Effector memory CD8-positive, alpha-beta T cell (primary cell): ENCODE measurements at regions not wholly inside any gene's neighbourhood (a gene's known extent, or its start where the extent isn't known, plus 50 kb on each side); places are given as distances from the start of the nearest gene placed in this dataset.

Experiments used
- ATAC-seq: fragments of 150-1000 bp; cut with Tn5 transposase; replicated peaks from 2 replicates; pipeline ENCODE4 v1.10.0; 2021; ENCODE audit warnings: mild to moderate bottlenecking, moderate library complexity
- DNase-seq, 3 experiments: peaks; one replicate each; pipeline ENCODE4 v3.0.0; 2021
- H3K27ac Mint-ChIP-seq, 2 donors: one replicate each; pipeline ENCODE4 v1.8.0; 2022; ENCODE audit warnings: mild to moderate bottlenecking in 2 of 2, mixed read lengths in 2 of 2, moderate library complexity in 2 of 2
- H3K27me3 Mint-ChIP-seq, 2 donors: one replicate each; pipeline ENCODE4 v1.8.0; 2022; ENCODE audit warnings: mixed read lengths in 2 of 2
- H3K36me3 Mint-ChIP-seq: one replicate; pipeline ENCODE4 v1.8.0; 2022; ENCODE audit warnings: mild to moderate bottlenecking, moderate library complexity, mixed read lengths; ENCODE audit not compliant: insufficient read depth
- H3K4me1 Mint-ChIP-seq, 2 donors: one replicate each; pipeline ENCODE4 v1.8.0; 2022; ENCODE audit warnings: low read depth in 2 of 2, mixed read lengths in 2 of 2
- H3K4me3 Mint-ChIP-seq, 2 donors: one replicate each; pipeline ENCODE4 v1.8.0; 2022; ENCODE audit warnings: mild to moderate bottlenecking in 2 of 2, mixed read lengths in 2 of 2, moderate library complexity in 2 of 2
- H3K9me3 Mint-ChIP-seq, 2 donors: one replicate each; pipeline ENCODE4 v1.8.0; 2022; ENCODE audit warnings: mixed read lengths in 2 of 2

- peak overlapping the region in 1 of 2 donors; percentile 25 for H3K4me3 Mint-ChIP-seq
- H3K9me3 Mint-ChIP-seq = no peaks in the 10 kb centered on the region
- DNase-seq = no peak
- H3K27ac Mint-ChIP-seq = peak overlapping the region; percentile 38 to 61
- H3K27me3 Mint-ChIP-seq = no peaks in the 10 kb centered on the region
- H3K36me3 Mint-ChIP-seq = no peaks in the 10 kb centered on the region
- ATAC-seq = peak; percentile 39
- peaks cover 11 to 13% of the 10 kb centered on the region in 2 donors for H3K4me1 Mint-ChIP-seq
Observed at GRCh38 chr6:139580592-139581484, 206.4 kb upstream of the CITED2 start.

- H3K9me3 Mint-ChIP-seq = no peaks in the 10 kb centered on the region
- no peak overlapping the region for H3K4me3 Mint-ChIP-seq
- H3K27me3 Mint-ChIP-seq = no peaks in the 10 kb centered on the region
- H3K4me1 Mint-ChIP-seq = peaks cover 13 to 16% of the 10 kb centered on the region in 2 donors
- no peaks in the 10 kb centered on the region for H3K36me3 Mint-ChIP-seq
- no peak for ATAC-seq
- peak overlapping the region in 1 of 2 donors; percentile 35 for H3K27ac Mint-ChIP-seq
- no peak for DNase-seq
Observed at GRCh38 chr6:139577763-139578604, 203.5 kb upstream of the CITED2 start.

- Mint-ChIP-seq H3K36me3 (no peaks in the 10 kb centered on the region), H3K4me3 (no peak overlapping the region), H3K9me3 (no peaks in the 10 kb centered on the region), H3K27ac (peak overlapping the region in 1 of 2 donors; percentile 35), H3K27me3 (no peaks in the 10 kb centered on the region), H3K4me1 (peaks cover 13 to 16% of the 10 kb centered on the region in 2 donors)
- ATAC-seq = no peak
- no peak for DNase-seq
Observed at GRCh38 chr6:139577124-139577762, 202.8 kb upstream of the CITED2 start.

- Mint-ChIP-seq H3K4me3 (no peak overlapping the region), H3K27ac (no peak overlapping the region), H3K9me3 (no peaks in the 10 kb centered on the region), H3K4me1 (peaks cover 0 to 4% of the 10 kb centered on the region in 2 donors), H3K27me3 (no peaks in the 10 kb centered on the region), H3K36me3 (no peaks in the 10 kb centered on the region)
- ATAC-seq = no peak
- DNase-seq = no peak
Observed at GRCh38 chr6:139572001-139572400, 197.6 kb upstream of the CITED2 start.

- no peaks in the 10 kb centered on the region for H3K9me3 Mint-ChIP-seq
- H3K27me3 Mint-ChIP-seq = no peaks in the 10 kb centered on the region
- H3K4me1 Mint-ChIP-seq = peaks cover 0 to 4% of the 10 kb centered on the region in 2 donors
- H3K36me3 Mint-ChIP-seq = no peaks in the 10 kb centered on the region
- H3K4me3 Mint-ChIP-seq = no peak overlapping the region
- peak overlapping the region; percentile 23 to 51 for H3K27ac Mint-ChIP-seq
- DNase-seq (no peak), ATAC-seq (no peak)
Observed at GRCh38 chr6:139570166-139570565, 195.7 kb upstream of the CITED2 start.

- Mint-ChIP-seq H3K4me3 (no peak overlapping the region), H3K4me1 (peaks cover 0 to 4% of the 10 kb centered on the region in 2 donors), H3K27me3 (no peaks in the 10 kb centered on the region), H3K27ac (no peak overlapping the region), H3K9me3 (no peaks in the 10 kb centered on the region), H3K36me3 (no peaks in the 10 kb centered on the region)
- no peak for DNase-seq
- ATAC-seq = no peak
Observed at GRCh38 chr6:139569566-139569965, 195.1 kb upstream of the CITED2 start.

GRCh38 chr6:139568956-139569538, 194.6 kb upstream of the CITED2 start:
- Mint-ChIP-seq H3K27me3 (no peaks in the 10 kb centered on the region), H3K36me3 (no peaks in the 10 kb centered on the region)
- no peak for DNase-seq

GRCh38 chr6:139568151-139568955, 193.9 kb upstream of the CITED2 start:
- Mint-ChIP-seq H3K4me3 (no peak overlapping the region), H3K4me1 (peaks cover 0 to 2% of the 10 kb centered on the region in 2 donors), H3K36me3 (no peaks in the 10 kb centered on the region), H3K9me3 (no peaks in the 10 kb centered on the region), H3K27me3 (no peaks in the 10 kb centered on the region), H3K27ac (no peak overlapping the region)
- ATAC-seq (no peak), DNase-seq (no peak)

More at GRCh38 chr6:139568956-139569538, 194.6 kb upstream of the CITED2 start:
- H3K4me1 Mint-ChIP-seq = peaks cover 2 to 4% of the 10 kb centered on the region in 2 donors
- no peaks in the 10 kb centered on the region for H3K9me3 Mint-ChIP-seq
- H3K4me3 Mint-ChIP-seq = no peak overlapping the region
- ATAC-seq = no peak
- no peak overlapping the region for H3K27ac Mint-ChIP-seq

GRCh38 chr6:139567095-139567494, 192.6 kb upstream of the CITED2 start:
- no peaks in the 10 kb centered on the region for H3K27me3 Mint-ChIP-seq
- peaks cover 0 to 2% of the 10 kb centered on the region in 2 donors for H3K4me1 Mint-ChIP-seq
- no peak for ATAC-seq
- H3K36me3 Mint-ChIP-seq = no peaks in the 10 kb centered on the region
- H3K4me3 Mint-ChIP-seq = no peak overlapping the region
- H3K27ac Mint-ChIP-seq = no peak overlapping the region
- H3K9me3 Mint-ChIP-seq = no peaks in the 10 kb centered on the region
- no peak for DNase-seq

GRCh38 chr6:139565591-139565990, 191.1 kb upstream of the CITED2 start:
- Mint-ChIP-seq H3K27ac (peak overlapping the region in 1 of 2 donors; percentile 35), H3K27me3 (no peaks in the 10 kb centered on the region), H3K4me3 (no peak overlapping the region), H3K9me3 (peaks cover 0 to 3% of the 10 kb centered on the region in 2 donors), H3K4me1 (peaks cover 0 to 2% of the 10 kb centered on the region in 2 donors), H3K36me3 (no peaks in the 10 kb centered on the region)
- ATAC-seq (no peak), DNase-seq (no peak)

GRCh38 chr6:139557547-139557946, 183.1 kb upstream of the CITED2 start:
- Mint-ChIP-seq H3K27me3 (no peaks in the 10 kb centered on the region), H3K36me3 (no peaks in the 10 kb centered on the region), H3K4me1 (peaks cover 0 to 3% of the 10 kb centered on the region in 2 donors), H3K4me3 (no peak overlapping the region), H3K9me3 (peaks cover 0 to 6% of the 10 kb centered on the region in 2 donors), H3K27ac (no peak overlapping the region)
- no peak for ATAC-seq
- DNase-seq = no peak

GRCh38 chr6:139556532-139556931, 182.1 kb upstream of the CITED2 start:
- no peak for DNase-seq
- no peak overlapping the region for H3K4me3 Mint-ChIP-seq
- no peaks in the 10 kb centered on the region for H3K27me3 Mint-ChIP-seq
- peaks cover 0 to 6% of the 10 kb centered on the region in 2 donors for H3K9me3 Mint-ChIP-seq
- H3K36me3 Mint-ChIP-seq = no peaks in the 10 kb centered on the region
- no peak overlapping the region for H3K27ac Mint-ChIP-seq
- ATAC-seq = no peak
- peaks cover 0 to 3% of the 10 kb centered on the region in 2 donors for H3K4me1 Mint-ChIP-seq
